NCI-H146 (cell line): ENCODE measurements at regions not wholly inside any gene's neighbourhood (a gene's known extent, or its start where the extent isn't known, plus 50 kb on each side); places are given as distances from the start of the nearest gene placed in this dataset.
"Not testable (repeated sequence)": the region's sequence is repeated elsewhere in the genome, so short reads cannot be mapped to it uniquely, and the experiment has no call there.

Experiments used
- DNase-seq: peaks from one replicate; lab custom pipeline; 2025; lab: John Stamatoyannopoulos, UW

- DNase-seq, result no peak
Measured at GRCh38 chr6:99802396-99803031, 191.5 kb downstream of the MCHR2 start.

GRCh38 chr6:99808992-99809391 is 185.0 kb downstream of the MCHR2 start:
- DNase-seq, result no peak

GRCh38 chr6:99810295-99810694 is 183.7 kb downstream of the MCHR2 start:
- no peak for DNase-seq

- DNase-seq, result no peak
Measured at GRCh38 chr6:99810942-99811620, 182.9 kb downstream of the MCHR2 start.

GRCh38 chr6:99811636-99812035 is 182.4 kb downstream of the MCHR2 start:
- DNase-seq, result no peak

- DNase-seq, result no peak
Measured at GRCh38 chr6:99813565-99813964, 180.5 kb downstream of the MCHR2 start.

- no peak for DNase-seq
Measured at GRCh38 chr6:99814230-99814928, 179.6 kb downstream of the MCHR2 start.

- no peak for DNase-seq
Measured at GRCh38 chr6:99816795-99817194, 177.2 kb downstream of the MCHR2 start.

GRCh38 chr6:99818161-99818560 is 175.9 kb downstream of the MCHR2 start:
- DNase-seq, result no peak

- DNase-seq, result no peak
Measured at GRCh38 chr6:99819853-99820252, 174.2 kb downstream of the MCHR2 start.

GRCh38 chr6:99821164-99821563 is 172.9 kb downstream of the MCHR2 start:
- peak; percentile 4 for DNase-seq

- peak; percentile 42 for DNase-seq
Measured at GRCh38 chr6:99822741-99823512, 171.1 kb downstream of the MCHR2 start.

- not testable (repeated sequence) for DNase-seq
Measured at GRCh38 chr6:99823513-99824235, 170.3 kb downstream of the MCHR2 start.

- DNase-seq, result no peak
Measured at GRCh38 chr6:99833034-99833433, 161.0 kb downstream of the MCHR2 start.

GRCh38 chr6:99836471-99836870 is 157.6 kb downstream of the MCHR2 start:
- DNase-seq, result no peak

- DNase-seq, result no peak
Measured at GRCh38 chr6:99838607-99839006, 155.4 kb downstream of the MCHR2 start.

- no peak for DNase-seq
Measured at GRCh38 chr6:99841297-99841696, 152.7 kb downstream of the MCHR2 start.

- no peak for DNase-seq
Measured at GRCh38 chr6:99846006-99846405, 148.0 kb downstream of the MCHR2 start.

- DNase-seq, result no peak
Measured at GRCh38 chr6:99850841-99851240, 143.2 kb downstream of the MCHR2 start.

GRCh38 chr6:99852031-99852430 is 142.0 kb downstream of the MCHR2 start:
- DNase-seq, result no peak

- DNase-seq, result no peak
Measured at GRCh38 chr6:99867026-99867425, 127.0 kb downstream of the MCHR2 start.
